ENCODE measurements at regions not wholly inside any gene's neighbourhood (a gene's known extent, or its start where the extent isn't known, plus 50 kb on each side); places are given as distances from the start of the nearest gene placed in this dataset.

- Histone ChIP-seq H3K9me3 (no peaks in the 10 kb centered on the region), H3K36me3 (no peaks in the 10 kb centered on the region), H3K4me1 (no peaks in the 10 kb centered on the region), H3K27ac (no peak overlapping the region), H3K4me3 (no peak overlapping the region), H3K27me3 (no peaks in the 10 kb centered on the region)
- intact Hi-C loops (cut with DNase I) = no loop called here
- DNase-seq (ENCODE audit: low spot score in 2 of 2) = no peak
- no peak for TF ChIP-seq CTCF (IDR thresholded peaks at IDR 0.05)
Measured at GRCh38 chr5:86008293-86008692, 609.4 kb upstream of the COX7C start.

DNA sequence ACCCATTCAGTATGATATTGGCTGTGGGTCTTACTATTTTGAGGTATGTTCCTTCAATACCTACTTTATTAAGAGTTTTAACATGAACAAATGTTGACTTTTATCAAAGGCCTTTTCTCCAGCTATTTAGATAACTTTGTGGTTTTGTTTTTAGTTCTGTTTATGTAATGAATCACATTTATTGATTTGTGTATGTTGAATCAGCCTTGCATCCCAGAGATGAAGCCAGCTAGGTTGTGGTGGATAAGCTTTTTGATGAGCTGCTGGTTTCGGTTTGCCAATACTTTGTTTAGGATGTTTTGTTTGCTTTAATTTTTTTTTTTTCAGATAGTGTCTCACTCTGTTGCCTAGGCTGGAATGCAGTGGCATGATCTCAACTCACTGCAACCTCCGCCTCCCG lies 609.0 kb upstream of the COX7C start:
- Histone ChIP-seq H3K4me1 (no peaks in the 10 kb centered on the region), H3K27me3 (no peaks in the 10 kb centered on the region), H3K36me3 (no peaks in the 10 kb centered on the region), H3K9me3 (no peaks in the 10 kb centered on the region), H3K27ac (no peak overlapping the region), H3K4me3 (no peak overlapping the region)
- intact Hi-C loops (cut with DNase I) = no loop called here
- TF ChIP-seq CTCF (IDR thresholded peaks at IDR 0.05) = no peak
- DNase-seq (ENCODE audit: low spot score in 2 of 2) = no peak

- Histone ChIP-seq H3K9me3 (no peaks in the 10 kb centered on the region), H3K27me3 (no peaks in the 10 kb centered on the region), H3K4me3 (no peak overlapping the region), H3K27ac (no peak overlapping the region), H3K4me1 (no peaks in the 10 kb centered on the region), H3K36me3 (no peaks in the 10 kb centered on the region)
- DNase-seq (ENCODE audit: low spot score in 2 of 2) = no peak
- TF ChIP-seq CTCF (IDR thresholded peaks at IDR 0.05) = no peak
- intact Hi-C loops (cut with DNase I) = no loop called here
Measured at GRCh38 chr5:86011937-86012336, 605.8 kb upstream of the COX7C start.

- TF ChIP-seq CTCF (IDR thresholded peaks at IDR 0.05) = no peak
Measured at GRCh38 chr5:86029308-86029707, 588.4 kb upstream of the COX7C start.

DNA sequence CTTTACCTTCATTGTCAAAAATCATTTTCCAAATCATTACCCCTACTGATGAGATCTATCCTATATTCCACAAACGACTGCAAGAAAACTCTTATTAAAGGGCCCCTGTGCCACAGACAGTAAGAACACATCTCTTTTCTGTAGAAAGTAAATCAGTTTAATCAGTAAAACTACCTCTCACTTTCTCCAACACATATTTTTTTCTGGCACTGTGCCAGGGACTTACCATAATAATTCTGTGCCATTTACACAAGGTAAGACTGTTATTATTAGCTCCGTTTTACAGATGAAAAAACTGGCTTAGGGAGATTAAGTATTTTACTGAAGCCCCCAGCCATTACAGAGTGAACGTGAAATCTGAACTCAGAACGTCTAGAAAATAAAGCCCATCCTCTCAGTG lies 587.0 kb upstream of the COX7C start:
- no peak for TF ChIP-seq CTCF (IDR thresholded peaks at IDR 0.05)
- Histone ChIP-seq H3K27ac (no peak overlapping the region), H3K4me3 (no peak overlapping the region), H3K4me1 (no peaks in the 10 kb centered on the region), H3K9me3 (no peaks in the 10 kb centered on the region), H3K36me3 (no peaks in the 10 kb centered on the region), H3K27me3 (no peaks in the 10 kb centered on the region)
- intact Hi-C loops (cut with DNase I) = no loop called here
- no peak for DNase-seq (ENCODE audit: low spot score in 2 of 2)

More at GRCh38 chr5:86029308-86029707, 588.4 kb upstream of the COX7C start:
- H3K27me3 ChIP-seq = no peaks in the 10 kb centered on the region
- no peak overlapping the region for H3K4me3 ChIP-seq
- no peak for DNase-seq (ENCODE audit: low spot score in 2 of 2)
- H3K36me3 ChIP-seq = no peaks in the 10 kb centered on the region
- intact Hi-C loops (cut with DNase I) = no loop called here
- no peaks in the 10 kb centered on the region for H3K4me1 ChIP-seq
- H3K9me3 ChIP-seq = no peaks in the 10 kb centered on the region
- no peak overlapping the region for H3K27ac ChIP-seq

GRCh38 chr5:86038566-86038965 lies 579.2 kb upstream of the COX7C start:
- DNase-seq (ENCODE audit: low spot score in 2 of 2) = no peak
- H3K9me3 ChIP-seq = no peaks in the 10 kb centered on the region
- intact Hi-C loops (cut with DNase I) = no loop called here
- TF ChIP-seq CTCF (IDR thresholded peaks at IDR 0.05) = no peak
- H3K36me3 ChIP-seq = no peaks in the 10 kb centered on the region
- no peak overlapping the region for H3K27ac ChIP-seq
- H3K27me3 ChIP-seq = no peaks in the 10 kb centered on the region
- no peak overlapping the region for H3K4me3 ChIP-seq
- H3K4me1 ChIP-seq = no peaks in the 10 kb centered on the region

All from ascending aorta (tissue), 2 donors.